Activated gamma-delta T cell treated with anti-CD3 and anti-CD28 coated beads, Interleukin-2, amount 50 U/mL, for 16 hours (primary cell): ENCODE measurements at regions not wholly inside any gene's neighbourhood (a gene's known extent, or its start where the extent isn't known, plus 50 kb on each side); places are given as distances from the start of the nearest gene placed in this dataset.

ENCODE experiments used
- DNase-seq: peaks from one replicate; pipeline ENCODE4 v3.0.0-alpha.2; 2020; ENCODE audit warnings: low read depth

- DNase-seq, result no peak
These were observed 1050.9 kb upstream of the LRRTM1 start for GRCh38 chr2:81355436-81355835.

DNA sequence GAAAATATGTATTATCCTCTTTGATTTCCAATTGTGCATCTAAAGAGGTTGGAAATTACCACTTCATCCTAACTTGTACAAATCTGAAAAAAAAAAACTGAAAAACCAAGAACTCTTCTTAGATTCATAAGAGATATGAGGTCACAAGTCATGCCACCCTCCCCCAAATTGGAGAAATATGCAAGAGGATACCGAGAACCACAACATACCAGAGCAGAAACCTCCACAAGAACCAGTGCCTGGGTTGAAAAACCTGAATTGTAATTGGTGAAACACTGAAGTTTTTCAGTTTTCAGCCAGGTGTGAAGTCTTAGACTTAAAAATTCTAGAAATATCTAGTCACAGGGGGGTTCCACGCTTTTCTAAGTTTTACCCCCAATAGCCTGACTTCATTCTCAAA is 1029.5 kb upstream of the LRRTM1 start:
- no peak for DNase-seq

- no peak for DNase-seq
These were observed 1024.4 kb upstream of the LRRTM1 start for GRCh38 chr2:81328968-81329367.

- DNase-seq, result no peak
These were observed 1023.4 kb upstream of the LRRTM1 start for GRCh38 chr2:81327911-81328310.

DNA sequence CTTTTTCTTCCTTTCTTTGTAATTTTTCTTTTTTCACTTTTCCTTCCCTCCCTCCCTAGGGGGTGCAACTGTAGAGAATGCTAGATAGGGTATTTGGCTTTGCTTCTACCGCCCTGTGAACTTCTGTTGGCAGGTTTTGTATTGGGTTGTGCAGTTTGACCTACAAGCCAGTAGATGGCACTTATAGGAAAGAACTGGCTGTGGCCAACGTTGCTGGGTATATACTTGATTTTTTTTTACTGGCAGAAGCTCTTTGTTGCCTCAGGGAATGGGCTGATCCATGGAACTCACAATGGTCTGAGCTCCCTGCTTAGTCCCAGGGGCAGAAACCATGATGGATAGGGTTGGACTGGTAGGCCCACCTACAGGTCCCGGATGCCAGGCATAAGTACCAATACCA is 1019.5 kb upstream of the LRRTM1 start:
- DNase-seq, result no peak

DNA sequence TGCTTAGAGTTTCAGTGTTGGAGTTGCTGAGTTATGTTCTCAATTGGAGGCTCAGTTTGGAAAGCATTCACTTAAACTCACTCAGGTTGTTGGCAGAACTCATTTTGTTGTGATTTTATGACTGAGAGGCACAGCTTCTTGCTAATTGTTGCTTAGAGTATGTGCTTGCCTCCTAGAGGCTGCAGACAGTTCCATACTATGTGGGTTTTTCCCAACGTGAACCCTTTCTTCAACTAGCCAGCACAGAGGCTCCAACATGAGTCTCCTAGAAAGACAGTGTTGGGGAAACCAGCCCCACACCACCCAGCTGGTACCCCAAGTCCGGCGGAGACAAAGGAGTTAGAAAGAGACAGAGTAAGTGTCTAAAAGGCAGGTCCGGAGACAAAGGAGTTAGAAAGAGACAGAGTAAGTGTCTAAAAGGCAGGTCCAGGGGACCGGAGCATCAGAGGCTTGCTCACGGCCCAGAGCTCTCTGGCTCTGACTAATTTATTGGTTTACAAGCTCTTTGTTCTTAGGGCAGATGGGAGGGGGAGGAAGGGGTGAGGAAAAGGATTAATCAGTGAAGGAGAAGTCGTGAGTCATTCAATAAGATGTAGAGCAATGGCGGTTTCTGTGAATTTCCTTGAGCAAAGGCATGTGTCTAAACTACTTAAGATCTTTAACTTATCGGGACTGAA is 999.7 kb upstream of the LRRTM1 start:
- no peak for DNase-seq

- DNase-seq, result no peak
These were observed 998.8 kb upstream of the LRRTM1 start for GRCh38 chr2:81303321-81303720.

DNA sequence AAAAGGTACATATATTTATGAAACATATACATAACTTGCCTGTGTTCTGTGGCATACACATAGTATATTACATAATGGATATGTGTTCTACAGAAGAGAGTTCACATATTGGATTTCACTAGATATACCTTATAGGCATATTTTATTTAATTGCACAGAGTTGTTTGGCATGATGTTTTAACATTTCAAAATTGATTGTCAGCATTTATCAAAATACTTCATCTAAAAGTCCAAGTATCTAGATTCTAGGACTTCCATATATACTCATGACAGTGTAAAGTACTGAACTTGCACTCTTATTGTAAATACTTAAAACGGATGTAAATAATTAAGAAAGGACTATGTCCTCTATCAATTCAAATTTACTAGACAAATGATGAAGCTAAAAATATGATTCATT is 995.3 kb upstream of the LRRTM1 start:
- no peak for DNase-seq

DNA sequence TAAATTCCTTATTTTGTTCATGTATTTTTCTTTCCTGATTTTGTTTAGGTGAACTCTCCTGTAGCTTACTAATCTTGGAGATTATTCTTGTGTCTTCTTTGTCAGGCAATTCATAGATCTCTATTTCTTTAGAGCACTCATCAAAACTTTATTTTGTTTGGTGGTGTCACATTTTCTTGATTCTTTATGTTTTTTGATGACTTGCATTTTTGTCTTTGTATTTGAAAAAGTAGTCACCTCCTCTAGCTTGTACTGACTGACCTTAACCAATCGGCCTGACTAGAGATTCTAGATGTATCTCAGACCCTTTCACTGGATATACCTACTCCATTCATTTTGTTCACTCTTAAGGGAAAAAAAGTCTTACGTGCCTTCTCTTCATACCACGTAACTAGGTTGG is 986.3 kb upstream of the LRRTM1 start:
- no peak for DNase-seq

GRCh38 chr2:81283081-81283480 is 978.5 kb upstream of the LRRTM1 start:
- DNase-seq, result no peak

GRCh38 chr2:81282151-81282769 is 977.7 kb upstream of the LRRTM1 start:
- no peak for DNase-seq

DNA sequence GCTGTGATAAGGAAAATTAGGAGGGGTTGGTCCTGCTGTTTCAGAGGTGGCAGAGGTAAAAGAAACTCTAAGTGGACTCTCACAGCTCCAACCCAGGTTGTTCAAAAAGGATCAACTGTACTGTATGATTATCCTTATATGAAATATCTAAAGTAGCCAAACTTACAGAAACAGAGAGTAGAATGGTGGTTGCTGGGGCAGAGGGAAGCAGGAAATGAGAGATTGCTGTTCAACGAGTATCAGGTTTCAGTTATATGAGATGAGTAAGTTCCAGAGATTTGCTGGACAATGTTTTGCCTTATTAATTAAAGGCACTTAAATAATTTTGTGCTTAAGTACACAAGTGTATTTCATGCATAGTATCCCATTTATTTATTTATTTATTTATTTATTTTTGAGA is 972.0 kb upstream of the LRRTM1 start:
- DNase-seq, result no peak

DNA sequence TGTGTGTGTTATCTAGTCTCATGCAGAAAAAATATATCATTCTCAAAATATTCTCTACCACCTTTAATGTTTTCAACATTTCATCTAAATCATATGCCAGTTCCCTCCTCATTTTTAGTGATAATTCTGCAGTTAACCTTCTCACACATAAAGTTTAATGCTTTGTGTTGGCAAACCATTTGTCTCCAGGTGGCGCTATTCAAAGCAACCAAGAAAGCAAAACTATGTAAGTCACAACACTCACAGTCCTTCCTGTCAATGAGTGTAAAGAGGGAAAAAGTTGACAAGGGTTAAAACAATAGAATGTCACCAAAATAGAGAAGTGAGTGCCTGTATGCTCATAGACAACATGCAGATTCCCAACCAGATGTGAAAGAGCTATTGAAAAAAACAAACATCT is 961.6 kb upstream of the LRRTM1 start:
- no peak for DNase-seq

- no peak for DNase-seq
These were observed 959.4 kb upstream of the LRRTM1 start for GRCh38 chr2:81263989-81264388.

- DNase-seq, result no peak
These were observed 955.8 kb upstream of the LRRTM1 start for GRCh38 chr2:81260320-81260719.

- DNase-seq, result no peak
These were observed 945.7 kb upstream of the LRRTM1 start for GRCh38 chr2:81250270-81250669.

DNA sequence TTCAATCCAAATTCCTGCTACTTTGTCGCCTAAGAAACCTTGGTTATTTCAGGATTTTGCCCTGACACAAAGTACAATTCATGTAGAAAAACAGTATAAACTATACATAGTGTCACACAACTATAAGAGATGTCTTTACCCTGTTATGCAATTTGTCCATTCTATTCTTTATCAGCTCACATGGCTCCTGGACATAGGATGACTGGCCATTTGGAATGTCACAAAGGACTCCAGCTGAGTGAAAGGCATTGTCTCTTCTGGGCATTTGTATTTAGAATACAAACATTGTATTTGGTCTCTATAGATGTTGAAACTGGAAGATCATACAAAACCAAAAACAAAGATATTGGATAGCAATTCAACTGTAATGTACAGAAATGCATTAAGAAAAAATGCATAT is 944.6 kb upstream of the LRRTM1 start:
- DNase-seq, result no peak

DNA sequence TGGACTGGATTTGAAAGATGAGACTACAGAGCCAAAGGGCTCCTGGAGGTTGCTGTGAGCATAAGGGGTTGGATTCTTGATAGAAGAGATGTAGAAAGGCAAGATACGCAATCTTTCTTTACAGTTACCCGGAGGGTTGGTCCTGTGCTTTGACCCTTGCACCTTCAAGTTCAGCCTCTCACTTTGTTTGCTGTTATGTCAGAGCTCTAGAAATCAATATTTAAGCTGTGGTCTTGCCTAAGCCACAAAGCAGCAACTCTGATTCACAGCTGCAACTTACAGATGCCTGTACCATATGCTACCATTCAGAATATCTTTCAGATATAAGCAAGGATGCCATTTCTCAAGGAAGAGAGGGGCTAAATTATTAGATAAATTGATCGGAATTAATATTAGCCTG is 943.1 kb upstream of the LRRTM1 start:
- no peak for DNase-seq

GRCh38 chr2:81242501-81242900 is 937.9 kb upstream of the LRRTM1 start:
- DNase-seq, result no peak

GRCh38 chr2:81238462-81238861 is 933.9 kb upstream of the LRRTM1 start:
- no peak for DNase-seq

GRCh38 chr2:81235601-81236000 is 931.0 kb upstream of the LRRTM1 start:
- DNase-seq, result no peak

- DNase-seq, result no peak
These were observed 930.2 kb upstream of the LRRTM1 start for GRCh38 chr2:81234711-81235110.

GRCh38 chr2:81225756-81226155 is 921.2 kb upstream of the LRRTM1 start:
- DNase-seq, result no peak

DNA sequence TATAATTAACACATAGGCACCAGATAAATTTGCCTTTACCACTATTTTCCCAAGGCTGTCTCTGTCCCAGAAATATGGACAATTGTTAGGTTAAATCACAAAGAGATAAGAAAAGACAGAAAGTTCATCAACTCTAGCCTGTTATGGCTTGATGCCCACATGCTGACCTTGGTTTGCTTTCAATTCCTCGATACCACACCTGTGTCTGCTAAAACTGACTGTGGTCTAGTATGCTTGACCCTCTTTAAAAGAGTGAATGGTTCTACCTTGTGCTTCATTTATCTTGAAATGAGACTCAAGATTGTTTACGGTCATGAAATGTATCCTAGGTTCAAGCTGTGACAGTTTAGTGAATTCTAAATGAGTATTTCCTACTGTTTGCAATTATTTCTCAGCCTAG is 909.0 kb upstream of the LRRTM1 start:
- DNase-seq, result no peak
